Femur (tissue), 1 donor: ENCODE measurements at regions not wholly inside any gene's neighbourhood (a gene's known extent, or its start where the extent isn't known, plus 50 kb on each side); places are given as distances from the start of the nearest gene placed in this dataset.

Experiments used
- DNase-seq: peaks from one replicate; pipeline ENCODE4 v3.0.0-alpha.2; 2017

DNA sequence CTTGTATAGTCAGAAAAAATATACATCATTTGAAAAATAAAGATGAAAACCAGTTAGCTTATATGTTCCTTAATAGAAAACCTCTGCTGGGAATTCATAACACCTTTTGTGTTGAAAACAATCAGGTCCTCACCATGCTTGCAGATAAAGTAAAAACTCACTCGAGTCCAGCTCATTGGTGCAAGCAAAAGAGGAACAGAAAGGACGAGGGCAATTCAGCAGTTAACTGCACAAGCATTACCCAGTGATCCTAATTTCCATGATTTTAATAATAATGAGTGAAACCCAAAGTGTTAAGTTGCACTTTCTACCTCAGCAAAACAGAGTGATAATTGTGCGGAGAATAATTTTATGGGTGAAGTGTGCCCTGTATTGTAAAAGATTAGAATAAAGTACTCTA, 839.9 kb downstream of the BCL11A start:
- no peak for DNase-seq

DNA sequence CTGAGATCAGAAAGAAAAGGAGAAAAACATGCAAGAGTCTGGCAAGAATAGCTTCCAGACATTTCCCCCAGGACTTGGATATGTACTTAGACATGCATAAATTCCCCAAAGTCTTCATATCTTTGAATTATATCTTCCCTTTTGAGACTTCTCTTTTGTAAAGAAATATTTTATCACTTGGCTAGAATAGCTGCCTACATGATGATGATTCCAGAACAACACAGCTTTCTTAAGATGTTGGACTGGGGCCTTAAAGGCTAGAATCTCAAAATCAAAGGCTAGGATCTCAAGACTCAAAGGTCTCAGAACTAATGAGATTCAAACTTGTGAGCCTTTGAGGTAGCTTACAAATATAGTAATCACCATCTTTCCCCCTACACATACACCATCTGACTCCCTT, 842.3 kb downstream of the BCL11A start:
- no peak for DNase-seq

DNA sequence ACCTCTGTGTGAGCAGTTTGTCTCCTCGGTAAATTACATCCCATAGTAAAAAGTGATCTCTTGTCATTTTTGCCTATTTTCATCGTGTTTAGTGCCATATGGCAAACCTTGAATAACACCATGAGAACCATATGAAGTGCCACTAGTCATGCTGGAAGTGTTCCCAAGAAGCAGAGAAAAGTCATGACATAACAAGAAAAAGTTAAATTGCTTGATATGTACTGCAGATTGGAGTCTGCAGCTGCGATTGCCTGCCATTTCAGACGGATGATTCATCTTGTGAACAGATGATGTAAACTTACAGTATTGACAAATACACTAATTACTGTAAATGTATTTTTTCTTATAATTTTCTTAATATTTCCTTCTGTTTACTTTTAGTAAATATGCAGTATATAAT, 846.7 kb downstream of the BCL11A start:
- no peak for DNase-seq

DNA sequence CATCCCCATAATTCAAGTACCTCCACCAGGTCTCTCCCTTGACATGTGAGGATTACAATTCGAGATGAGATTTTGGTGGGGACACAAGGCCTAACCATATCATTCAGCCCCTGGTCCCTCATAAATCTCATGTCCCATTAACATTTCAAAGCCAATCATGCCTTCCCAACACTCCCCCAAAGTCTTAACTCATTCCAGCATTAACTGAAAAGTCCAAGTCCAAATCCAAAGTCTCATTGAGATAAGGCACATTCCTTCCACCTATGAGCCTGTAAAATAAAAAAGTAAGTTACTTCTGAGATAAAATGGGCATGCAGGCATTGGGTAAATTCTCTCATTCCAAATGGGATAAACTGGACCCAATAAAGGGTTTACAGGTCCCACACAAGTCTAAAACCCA, 849.7 kb downstream of the BCL11A start:
- DNase-seq, result no peak

DNA sequence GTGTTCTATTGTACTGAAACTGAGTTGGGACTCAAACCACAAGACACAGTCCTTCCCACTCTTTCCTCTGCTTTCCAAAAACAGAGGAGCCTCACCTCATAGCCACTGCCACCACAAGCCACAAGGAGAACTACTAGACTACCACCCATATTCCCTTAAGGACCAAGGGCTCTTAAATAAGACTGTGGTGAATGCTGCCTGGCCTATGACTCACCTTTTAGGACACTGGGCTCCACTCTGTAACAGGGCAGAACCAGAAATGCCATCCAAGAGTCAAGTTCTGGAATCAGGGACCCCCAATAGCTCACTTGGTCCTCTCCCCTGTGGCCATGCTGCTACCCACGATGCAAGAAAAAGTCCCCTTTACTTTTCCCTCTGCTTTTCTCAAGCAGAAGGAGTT, 851.4 kb downstream of the BCL11A start:
- no peak for DNase-seq

DNA sequence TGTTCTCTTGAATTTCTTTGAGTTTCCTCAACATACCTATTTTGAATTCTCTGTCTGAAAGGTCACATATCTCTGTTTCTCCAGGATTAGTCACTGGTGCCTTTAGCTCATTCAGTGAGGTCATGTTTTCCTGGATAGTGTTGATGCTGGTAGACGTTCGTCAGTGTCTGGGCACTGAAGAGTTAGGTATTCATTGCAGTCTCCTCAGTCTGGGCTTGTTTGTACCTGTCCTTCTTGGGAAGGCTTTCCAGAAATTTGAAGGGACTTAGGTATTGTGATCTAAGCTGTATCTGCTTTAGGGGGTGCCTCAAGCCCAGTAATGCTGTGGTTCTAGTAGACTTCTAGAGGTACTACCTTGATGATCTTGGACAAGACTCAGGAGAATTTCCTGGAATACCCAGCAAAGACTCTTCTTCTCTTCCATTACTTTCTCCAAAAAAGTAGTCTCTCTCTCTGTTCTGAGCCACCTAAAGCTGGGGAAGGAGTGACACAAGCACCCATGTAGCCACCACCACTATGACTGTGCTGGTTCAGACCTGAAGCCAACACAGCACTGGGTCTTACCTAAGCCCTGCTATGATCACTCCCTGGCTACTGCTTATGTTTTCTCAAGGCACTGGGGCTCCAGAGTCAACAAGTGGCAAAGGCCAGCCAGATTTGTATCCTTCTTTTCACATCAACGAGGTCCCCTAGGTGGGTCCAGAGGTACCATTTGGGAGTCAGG, 852.0 kb downstream of the BCL11A start:
- DNase-seq, result no peak

DNA sequence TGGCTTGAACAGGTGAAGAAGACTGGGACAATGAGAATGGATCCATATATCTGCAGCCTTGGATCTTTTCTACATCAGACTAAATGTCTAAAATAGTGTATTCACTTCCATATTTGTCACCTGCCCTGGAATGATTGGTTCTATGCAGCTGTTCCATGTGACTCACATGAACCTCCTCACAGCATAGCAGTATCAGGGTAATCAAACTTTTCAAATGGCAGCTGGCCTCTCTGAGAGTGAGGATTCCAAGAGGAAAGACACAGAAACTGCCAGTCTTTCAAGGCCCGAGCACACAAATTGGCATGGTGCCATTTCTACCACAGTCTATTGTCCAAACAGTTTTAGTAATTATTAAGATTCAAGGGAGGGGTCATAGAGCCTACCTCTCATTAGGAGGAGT, 859.3 kb downstream of the BCL11A start:
- no peak for DNase-seq

DNA sequence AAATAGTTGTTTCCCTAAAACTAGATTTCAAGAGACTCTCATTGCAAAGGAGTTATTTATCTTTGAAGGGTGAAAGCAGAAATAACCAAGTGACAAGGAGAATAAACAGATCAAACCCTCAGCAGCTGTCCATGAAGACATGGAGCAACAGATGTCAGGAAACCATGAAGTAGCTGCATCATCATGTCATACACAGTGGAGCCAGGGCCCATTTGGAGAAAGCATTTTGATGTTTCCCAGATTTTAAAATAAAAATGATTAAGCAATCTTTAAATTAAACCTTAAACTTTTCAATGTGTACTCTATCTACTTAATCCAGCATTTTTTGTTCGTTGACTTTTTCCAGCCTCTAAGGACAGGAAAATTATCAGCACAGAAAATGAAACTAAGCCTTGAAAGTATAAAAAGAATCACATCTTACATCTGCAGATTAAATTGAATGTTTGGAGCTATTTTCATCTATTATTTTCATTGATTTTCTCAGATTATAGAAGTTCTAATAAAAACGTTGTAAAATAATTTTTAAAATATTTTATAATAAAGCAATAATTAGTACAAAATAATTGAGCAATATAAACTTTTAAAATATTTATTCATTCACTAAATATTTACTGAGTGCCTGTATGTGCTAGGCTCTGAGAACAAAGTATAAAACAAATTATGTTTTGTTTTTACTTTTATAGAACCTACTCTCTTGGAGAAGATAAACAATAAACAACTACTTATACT, 860.1 kb downstream of the BCL11A start:
- peak; percentile 18 for DNase-seq

DNA sequence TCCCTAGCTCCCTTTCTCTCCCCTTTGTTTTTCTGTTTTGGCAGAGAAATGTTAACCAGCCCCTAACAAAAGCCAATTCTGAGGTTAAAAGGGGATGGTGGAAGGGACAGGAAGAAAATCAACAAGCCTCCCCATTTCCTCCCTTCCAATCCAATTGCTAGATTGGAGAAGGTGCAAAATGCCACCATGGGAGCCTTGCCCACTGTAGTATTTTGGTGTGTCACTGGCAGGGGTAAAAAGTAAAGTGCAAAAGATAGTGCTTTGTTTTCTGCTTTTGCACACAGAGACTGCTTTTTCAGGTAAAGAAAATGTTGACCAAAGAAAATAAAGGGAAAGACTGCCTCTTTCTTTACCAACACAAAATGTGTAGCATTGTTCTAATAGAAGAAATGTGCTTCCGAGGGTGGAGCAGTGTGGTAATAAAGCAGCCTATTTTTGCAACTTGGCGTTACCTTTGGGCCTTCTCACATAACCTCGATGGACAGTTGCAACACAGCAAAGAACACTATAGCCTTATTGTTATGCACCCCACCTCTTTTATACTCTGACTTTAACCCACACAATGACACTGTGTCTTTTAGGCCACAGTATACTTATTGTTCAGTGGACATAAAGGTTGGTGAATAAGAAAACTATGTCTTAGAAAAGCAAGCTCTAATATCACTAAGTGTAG, 861.8 kb downstream of the BCL11A start:
- DNase-seq, result no peak

DNA sequence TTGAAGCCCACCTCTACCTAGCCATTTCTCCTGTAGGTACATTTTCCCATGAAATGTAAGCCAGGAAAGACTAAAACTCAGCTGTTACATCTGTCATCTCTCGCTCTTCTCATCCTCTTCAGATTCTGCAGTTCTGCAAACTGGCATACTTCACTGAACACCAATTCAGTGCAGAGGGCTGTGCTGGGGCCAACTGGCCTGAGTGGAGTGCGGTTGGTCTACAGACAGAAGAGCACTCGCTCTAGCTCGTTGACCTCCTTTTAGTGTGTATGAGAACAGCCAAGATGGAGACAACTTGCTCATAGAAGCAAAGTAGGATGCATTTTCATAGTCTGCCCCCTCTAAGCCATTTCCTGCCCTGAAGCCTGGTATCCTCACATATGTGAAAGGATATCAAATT, 862.6 kb downstream of the BCL11A start:
- DNase-seq, result no peak

DNA sequence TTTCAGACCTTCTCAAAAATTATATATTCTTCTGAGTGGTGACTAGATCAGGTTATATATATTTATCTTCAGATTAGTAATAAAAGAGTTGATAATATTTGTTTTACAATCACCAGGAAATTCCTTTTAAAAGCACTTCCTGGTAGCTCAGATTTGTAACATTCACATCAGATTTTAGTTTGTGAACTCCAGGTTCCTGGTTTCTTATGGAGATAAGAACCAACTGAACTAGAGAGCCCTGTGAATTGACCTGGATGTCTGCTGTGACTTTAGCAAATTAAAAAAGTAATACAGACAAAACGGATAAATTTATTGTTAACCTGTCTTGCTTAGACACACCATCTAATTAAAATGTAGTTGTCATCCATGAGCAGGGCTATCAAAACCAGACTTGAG, 868.7 kb downstream of the BCL11A start:
- DNase-seq, result no peak

DNA sequence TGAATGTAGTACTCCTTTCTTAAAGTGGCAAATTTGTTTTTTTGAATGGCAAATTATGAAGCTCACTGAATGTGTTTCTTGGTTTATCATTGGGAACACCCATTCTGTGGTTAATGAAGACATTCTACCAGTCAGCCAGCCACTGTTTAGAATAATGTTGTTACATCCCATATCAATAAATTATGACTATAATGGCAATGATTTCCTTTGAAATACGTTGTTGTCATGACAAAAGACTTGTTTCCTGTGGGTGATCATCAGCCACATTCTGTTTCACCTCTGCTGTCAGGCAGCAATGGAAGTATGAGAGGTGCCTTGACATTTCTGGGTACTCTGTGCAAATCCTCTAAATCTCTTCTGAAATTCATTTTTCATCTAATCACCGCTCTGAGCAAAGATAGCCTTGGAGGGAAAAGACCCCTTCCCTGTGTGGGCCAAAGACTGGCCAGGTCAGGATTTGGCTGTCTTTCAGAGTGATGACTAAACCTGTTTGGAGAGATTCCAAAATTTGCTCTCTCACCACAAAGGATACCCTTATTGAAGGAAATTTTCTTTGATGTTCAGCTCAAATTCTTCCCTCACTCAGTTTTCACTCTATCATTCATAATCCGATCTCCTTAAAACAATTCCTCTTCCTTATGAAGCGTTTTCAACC, 869.2 kb downstream of the BCL11A start:
- no peak for DNase-seq

DNA sequence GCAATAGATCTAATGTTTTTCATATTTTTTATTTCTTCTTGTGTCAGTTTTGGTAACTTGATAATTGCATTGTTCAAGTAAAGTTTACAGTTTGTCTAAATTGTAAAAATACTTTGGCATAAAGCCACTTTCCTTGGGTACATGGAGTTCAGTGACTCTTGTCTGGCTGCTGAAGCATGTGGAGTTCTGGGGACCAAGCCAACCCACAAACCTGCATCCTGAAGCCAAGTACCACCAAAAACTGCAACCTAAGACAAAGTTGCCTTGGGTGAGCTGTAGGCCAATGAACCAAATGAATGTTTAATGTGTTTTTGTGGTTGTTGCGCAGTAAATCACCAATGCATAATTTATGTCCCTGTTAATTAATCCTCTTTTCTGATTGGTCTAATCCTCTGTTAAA, 872.6 kb downstream of the BCL11A start:
- no peak for DNase-seq

DNA sequence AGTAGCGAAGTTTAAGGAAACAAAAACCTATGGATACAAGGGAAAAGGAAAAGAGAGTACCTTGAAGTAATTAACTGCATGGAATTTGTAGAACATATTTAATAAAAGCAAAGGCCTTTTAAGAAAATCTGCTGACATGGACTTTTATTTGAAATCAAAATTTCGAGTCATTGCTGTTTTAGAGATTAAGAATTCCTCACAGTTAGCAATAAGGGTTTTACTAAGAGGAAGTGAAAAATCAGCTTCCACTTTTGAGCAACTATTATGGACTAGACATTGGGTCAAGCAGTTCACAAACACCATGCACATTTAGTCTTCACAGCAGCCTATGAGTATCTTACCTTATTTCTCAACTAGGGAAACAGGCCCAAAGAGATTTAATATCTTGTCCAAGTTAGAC, 876.3 kb downstream of the BCL11A start:
- no peak for DNase-seq

DNA sequence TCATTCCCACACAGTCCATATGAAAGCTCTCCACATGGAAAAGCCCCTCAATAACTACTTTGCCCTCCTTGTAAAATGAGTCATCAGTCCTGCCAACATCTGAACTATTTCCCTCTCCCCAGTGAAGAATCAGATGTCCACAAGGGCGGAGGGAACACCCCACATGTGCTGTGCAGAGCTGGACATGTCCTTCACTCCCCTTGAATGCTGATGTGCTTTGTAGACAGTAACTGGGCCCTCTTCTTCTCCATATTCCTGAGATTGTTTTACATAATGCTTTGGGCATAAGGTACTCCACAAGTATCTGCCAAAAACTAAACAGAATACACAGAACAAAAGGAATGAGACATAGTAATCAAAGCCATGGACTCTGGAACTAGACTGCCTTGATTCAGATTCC, 879.4 kb downstream of the BCL11A start:
- DNase-seq, result no peak

DNA sequence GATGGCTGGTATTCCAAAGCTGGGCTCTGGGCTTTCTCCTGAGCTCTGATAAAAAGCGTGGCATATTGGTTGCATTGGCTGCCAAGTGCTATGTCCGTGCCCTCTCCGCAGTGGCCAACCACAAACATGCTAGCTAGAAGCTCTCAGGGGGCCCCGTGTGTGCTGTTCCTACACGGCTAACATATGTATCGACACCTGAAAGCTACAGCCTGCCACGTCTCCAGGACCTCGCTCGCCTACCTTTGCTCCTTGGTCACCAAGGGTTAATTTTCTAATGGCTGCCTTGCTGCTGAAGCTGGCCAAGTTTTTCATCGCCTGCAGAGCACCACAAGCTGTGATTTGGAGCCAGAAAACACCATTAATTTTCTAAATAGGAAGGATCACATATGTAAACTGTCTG, 888.4 kb downstream of the BCL11A start:
- no peak for DNase-seq

DNA sequence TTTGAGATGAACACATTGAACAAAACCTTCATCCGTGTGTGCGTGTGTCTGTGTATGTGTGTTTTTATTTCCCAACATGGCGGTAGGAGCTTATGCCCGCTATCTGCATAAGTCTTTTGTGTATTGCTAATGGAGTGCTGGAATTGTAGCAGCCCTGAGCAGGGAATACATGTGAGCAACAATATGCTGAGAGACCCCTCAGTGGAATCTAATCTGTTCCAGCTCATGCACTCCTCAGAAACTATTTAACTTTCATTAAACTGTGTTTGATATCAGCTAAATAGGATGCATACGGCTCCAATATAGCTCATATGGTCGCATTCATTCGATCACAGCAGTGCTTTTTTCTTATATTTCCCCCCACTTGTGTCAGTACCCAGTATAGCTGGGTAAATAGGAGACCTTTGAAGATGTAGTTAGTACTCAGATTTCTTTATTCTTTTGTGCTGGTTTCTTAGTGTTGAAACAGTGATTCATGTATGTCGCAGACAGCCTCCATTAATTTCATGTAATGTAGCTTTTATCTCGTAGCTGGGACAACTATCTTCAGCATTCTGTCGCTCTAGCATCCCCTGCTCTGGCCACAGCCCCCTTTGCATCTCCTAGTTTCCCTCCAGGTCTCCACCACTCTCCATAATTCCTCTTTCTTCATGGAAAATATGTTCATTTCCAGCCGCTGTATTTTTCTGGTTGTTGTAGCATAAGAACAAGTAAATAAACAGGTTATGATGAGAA, 891.2 kb downstream of the BCL11A start:
- DNase-seq, result no peak

DNA sequence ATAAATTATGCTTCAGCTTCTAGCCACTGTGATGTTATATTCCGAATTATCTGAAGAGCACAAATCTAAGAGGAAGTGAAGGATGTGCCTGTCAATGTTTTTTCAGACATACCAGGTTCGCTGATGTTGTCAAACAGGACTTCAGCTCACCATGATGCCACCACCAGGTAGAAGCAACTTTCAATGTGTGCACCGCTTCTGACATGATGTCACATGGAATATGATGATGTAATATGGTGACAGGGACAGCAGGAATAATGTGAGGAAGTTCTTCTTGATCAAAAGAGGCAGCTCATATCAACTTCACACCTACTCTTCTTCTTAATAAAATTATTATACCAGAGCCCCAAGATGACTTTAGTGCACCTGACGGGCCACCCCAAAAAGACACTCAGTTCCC, 893.2 kb downstream of the BCL11A start:
- DNase-seq, result no peak

DNA sequence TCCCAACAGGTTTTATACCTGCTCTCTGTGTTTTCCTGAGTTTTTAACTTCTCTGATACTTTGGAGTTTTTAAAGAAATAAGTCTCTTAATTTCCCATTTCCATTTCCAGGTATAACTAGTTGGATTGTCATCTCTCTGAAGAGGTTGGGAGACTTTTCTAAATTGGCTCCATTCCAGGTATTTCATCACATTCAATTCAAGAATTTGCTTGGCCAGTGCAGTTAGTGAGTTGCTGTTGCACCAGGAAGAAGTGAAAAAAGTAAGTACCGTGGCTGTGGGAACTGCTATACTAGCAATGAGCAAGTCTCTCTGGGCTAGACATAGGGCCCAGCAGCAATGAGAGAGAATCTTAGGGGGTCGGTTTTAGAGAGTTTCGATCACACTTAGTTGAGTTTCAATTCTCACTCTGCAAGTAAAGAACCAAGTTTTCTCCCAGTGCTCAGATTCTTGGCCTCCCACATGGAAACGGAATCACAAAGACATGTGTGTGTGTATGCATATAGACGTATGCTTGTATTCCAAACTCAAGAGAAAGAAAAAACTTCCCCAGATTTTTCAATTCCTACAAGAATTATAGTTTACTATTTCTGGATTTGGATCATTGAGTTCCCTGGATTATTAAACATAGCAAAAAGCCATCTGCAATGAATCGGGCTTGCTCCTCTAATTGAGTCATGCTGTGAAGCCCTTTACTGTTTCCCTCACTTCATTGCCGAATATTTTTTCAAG, 894.4 kb downstream of the BCL11A start:
- DNase-seq, result peak; percentile 33

DNA sequence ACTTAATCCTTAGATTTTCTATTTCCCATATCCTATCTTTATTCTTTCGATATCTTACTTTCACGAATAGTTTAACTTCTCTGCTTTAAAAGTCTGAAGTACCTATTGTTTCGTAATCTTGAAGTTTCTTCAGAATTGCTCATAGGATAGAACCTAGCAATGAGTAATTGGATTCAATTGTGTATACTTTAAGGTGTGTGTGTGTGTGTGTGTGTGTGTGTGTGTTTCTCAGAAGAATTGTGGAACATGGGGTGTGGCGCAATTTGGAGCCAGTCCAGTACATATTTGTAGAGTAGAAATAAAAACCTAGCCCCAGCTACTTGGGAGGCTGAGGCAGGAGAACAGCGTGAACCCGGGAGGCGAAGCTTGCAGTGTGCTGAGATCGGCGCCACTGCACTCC, 897.6 kb downstream of the BCL11A start:
- DNase-seq, result no peak

DNA sequence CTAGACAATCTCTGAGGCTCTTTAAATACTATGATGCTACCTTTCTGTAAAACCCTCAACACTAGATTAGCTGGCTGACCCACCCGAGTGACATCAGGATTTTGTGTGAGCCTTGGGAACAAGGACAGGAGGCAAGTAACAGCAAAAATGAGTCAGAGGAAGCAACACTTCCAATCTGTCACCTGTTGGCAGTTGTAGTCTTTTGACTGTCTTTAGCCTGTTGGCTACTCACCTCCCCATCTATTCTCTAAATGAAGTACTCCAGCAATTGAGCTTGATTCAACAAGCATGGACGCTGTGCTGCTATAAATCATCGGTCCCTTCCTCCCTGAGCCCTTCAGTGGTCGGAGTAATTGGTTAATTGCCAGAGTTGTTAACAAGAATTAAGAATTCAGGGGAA, 898.7 kb downstream of the BCL11A start:
- no peak for DNase-seq

DNA sequence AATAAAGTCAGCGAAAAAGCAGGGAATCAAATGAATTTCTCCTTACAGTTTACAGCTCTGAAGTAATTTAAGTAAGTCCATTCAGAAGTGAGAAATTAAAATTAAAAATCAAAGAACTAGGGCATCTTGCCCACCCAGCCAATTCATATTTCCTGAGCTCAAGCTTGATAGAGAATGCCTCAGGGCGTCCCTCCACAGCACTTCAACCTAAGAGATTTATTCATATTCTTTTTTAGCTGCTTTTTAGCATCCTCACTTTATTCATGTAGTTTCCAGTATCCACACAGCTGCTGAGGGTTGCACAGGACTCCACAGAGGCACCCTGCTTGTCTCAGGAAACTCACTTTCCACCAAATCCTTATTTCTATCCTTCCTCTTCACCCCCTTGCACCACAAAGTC, 900.3 kb downstream of the BCL11A start:
- no peak for DNase-seq
